HepG2 (cell line): ENCODE measurements at regions not wholly inside any gene's neighbourhood (a gene's known extent, or its start where the extent isn't known, plus 50 kb on each side); places are given as distances from the start of the nearest gene placed in this dataset.

Experiments
- ATAC-seq: fragments of 200-7000 bp; cut with Tn5 transposase; 3 replicates; pipeline ENCODE4 v1.9.1; 2020; ENCODE audit warnings: mild to moderate bottlenecking, moderate library complexity
- BruUV-seq: library from RNA; stranded (reverse); fragments of 400-500 nt; replicated peaks from 2 replicates; lab custom pipeline; 2021; lab: Mats Ljungman, UMichigan
- CTCF ChIA-PET: fragments of 300-600 bp; formaldehyde crosslinking; extraction: SDS; loops from one replicate; lab custom pipeline; 2021; ENCODE audit warnings: low total read pairs, inconsistent platforms, low intra/inter-chr PET ratio; lab: Yijun Ruan, JAX
- POLR2A ChIA-PET: fragments of 350-600 bp; sonication (Branson Sonifier 250); formaldehyde crosslinking; loops from one replicate; lab custom pipeline; 2020; ENCODE audit warnings: antibody characterized with exemption, inconsistent platforms; lab: Yijun Ruan, JAX
- DNase-seq: peaks from one replicate; pipeline ENCODE4 v3.0.0-alpha.2; 2015; ENCODE audit warnings: low spot score
- FAIRE-seq: peaks from 3 replicates; lab custom pipeline; 2011; peaks lifted over from hg19 to GRCh38; lab: Jason Lieb, UNC
- H2AFZ ChIP-seq: one replicate; pipeline ENCODE4 v1.6.1; 2011; ENCODE audit warnings: low read length, inconsistent platforms
- H3K27ac ChIP-seq: fragments of 300-600 bp; 3 replicates; pipeline ENCODE4 v1.8.0; 2011; ENCODE audit warnings: mixed run types, mild to moderate bottlenecking, mixed read lengths, low read length, inconsistent platforms; ENCODE audit not compliant: insufficient read depth; ENCODE audit errors: extremely low read length
- H3K27me3 ChIP-seq, 2 experiments: fragments of 200-600 bp in 1 of 2; 2 replicates in 1 of 2; 3 replicates in 1 of 2; pipeline versions ENCODE4 v1.6.0 to v1.8.0; 2011; ENCODE audit warnings: low read length in 2 of 2, mild to moderate bottlenecking in 2 of 2, moderate library complexity in 2 of 2, inconsistent platforms in 1 of 2; ENCODE audit not compliant: insufficient read depth in 2 of 2, control insufficient read depth in 1 of 2
- H3K36me3 ChIP-seq, 2 experiments: fragments of 200-600 bp in 1 of 2; replicated peaks in 1 of 2; 2 replicates in 1 of 2; 3 replicates in 1 of 2; pipeline versions ENCODE4 v1.5.1 to v1.8.0; 2011; ENCODE audit warnings: low read length in 2 of 2, inconsistent platforms in 1 of 2; ENCODE audit not compliant: insufficient read depth in 2 of 2, control insufficient read depth in 1 of 2
- H3K4me1 ChIP-seq: 2 replicates; pipeline ENCODE4 v1.5.1; 2012; ENCODE audit warnings: low read length, inconsistent platforms; ENCODE audit not compliant: insufficient read depth
- H3K4me2 ChIP-seq: 2 replicates; pipeline ENCODE4 v1.6.0; 2011; ENCODE audit warnings: low read depth, low read length, inconsistent platforms
- H3K4me3 ChIP-seq, 3 experiments: fragments of 200-600 bp in 1 of 3; sonication (generic), shearing (Covaris generic) in 1 of 3; replicated peaks in 1 of 3; 2 replicates each; pipeline ENCODE4 v1.5.1; 2011 to 2016; ENCODE audit warnings: low read length in 3 of 3, inconsistent platforms in 2 of 3, low read depth in 2 of 3, mild to moderate bottlenecking in 2 of 3, control low read depth in 1 of 3, mixed read lengths in 1 of 3; ENCODE audit not compliant: insufficient read depth in 1 of 3
- H3K79me2 ChIP-seq: one replicate; pipeline ENCODE4 v1.6.1; 2011; ENCODE audit warnings: low read length, inconsistent platforms; ENCODE audit not compliant: insufficient read depth
- H3K9ac ChIP-seq: 2 replicates; pipeline ENCODE4 v1.6.0; 2011; ENCODE audit warnings: mild to moderate bottlenecking, low read depth, low read length, inconsistent platforms; ENCODE audit not compliant: insufficient read depth
- H3K9me3 ChIP-seq: 2 replicates; pipeline ENCODE4 v1.5.1; 2012; ENCODE audit warnings: mild to moderate bottlenecking, low read length
- H4K20me1 ChIP-seq: 2 replicates; pipeline ENCODE4 v1.6.0; 2011; ENCODE audit warnings: inconsistent platforms, mild to moderate bottlenecking, low read length, moderate library complexity; ENCODE audit not compliant: insufficient read depth
- GTF2F1 ChIP-seq: fragments of 150-350 bp; IDR thresholded peaks from 2 replicates; pipeline ENCODE4 v1.6.1; 2014; ENCODE audit warnings: low read length
- PHF8 ChIP-seq: sonication (generic); formaldehyde crosslinking; IDR thresholded peaks from 2 replicates; pipeline ENCODE4 v1.5.0; 2020; ENCODE audit warnings: missing genetic modification reagents
- PPARG ChIP-seq: conservative IDR thresholded peaks from 2 replicates; pipeline ENCODE4 v1.6.1; 2016; ENCODE audit warnings: missing biosample characterization, missing genetic modification reagents
- RAD51 ChIP-seq: fragments of 450-650 bp; IDR thresholded peaks from 2 replicates; pipeline ENCODE4 v1.6.1; 2016; ENCODE audit warnings: borderline replicate concordance
- TEAD2 ChIP-seq: sonication (generic); formaldehyde crosslinking; IDR thresholded peaks from 2 replicates; pipeline ENCODE4 v1.9.0; 2021; ENCODE audit warnings: missing genetic modification reagents
- XBP1 ChIP-seq: sonication (generic); formaldehyde crosslinking; IDR thresholded peaks from 2 replicates; pipeline ENCODE4 v1.5.0; 2020; ENCODE audit warnings: missing genetic modification reagents
- ZNF484 ChIP-seq: sonication (generic); formaldehyde crosslinking; IDR thresholded peaks from 2 replicates; pipeline ENCODE4 v1.5.1; 2020; ENCODE audit warnings: mild to moderate bottlenecking, low read depth, missing genetic modification reagents, borderline replicate concordance
- ZSCAN9 ChIP-seq: IDR thresholded peaks from 2 replicates; pipeline ENCODE4 v1.6.1; 2016; ENCODE audit warnings: borderline replicate concordance
- WGBS: methylation state at CpG from one replicate; pipeline ENCODE4 v1.1.6; 2017; ENCODE audit warnings: low lambda C conversion rate; 5-methylcytosine and 5-hydroxymethylcytosine counted together
- in situ Hi-C: cut with HindIII; loops from 2 replicates; pipeline ENCODE4 v1.10.0; 2017; ENCODE audit warnings: low pct_unique_long_range_greater_than_20kb; ENCODE audit not compliant: extremely low pct_ligation_motif_present
- intact Hi-C: fragments of 100-400 bp; cut with micrococcal nuclease; formaldehyde crosslinking; loops from one replicate; pipeline ENCODE4 v1.10.0; 2022; ENCODE audit not compliant: unreplicated experiment
- TF ChIP-seq, protein P1 (sequence below): sonication (generic); formaldehyde crosslinking; IDR thresholded peaks from 2 replicates; pipeline ENCODE4 v1.8.0; 2022; ENCODE audit warnings: missing genetic modification reagents, mild to moderate bottlenecking, inconsistent platforms, borderline replicate concordance
- TF ChIP-seq, protein P2 (sequence below): sonication (generic); formaldehyde crosslinking; conservative IDR thresholded peaks from 2 replicates; pipeline ENCODE4 v1.8.0; 2022; ENCODE audit warnings: missing genetic modification reagents
- TF ChIP-seq, protein P3 (sequence below): sonication (generic); formaldehyde crosslinking; IDR thresholded peaks from 2 replicates; pipeline ENCODE4 v1.8.0; 2022; ENCODE audit warnings: missing genetic modification reagents, mild to moderate bottlenecking, borderline replicate concordance

DNA sequence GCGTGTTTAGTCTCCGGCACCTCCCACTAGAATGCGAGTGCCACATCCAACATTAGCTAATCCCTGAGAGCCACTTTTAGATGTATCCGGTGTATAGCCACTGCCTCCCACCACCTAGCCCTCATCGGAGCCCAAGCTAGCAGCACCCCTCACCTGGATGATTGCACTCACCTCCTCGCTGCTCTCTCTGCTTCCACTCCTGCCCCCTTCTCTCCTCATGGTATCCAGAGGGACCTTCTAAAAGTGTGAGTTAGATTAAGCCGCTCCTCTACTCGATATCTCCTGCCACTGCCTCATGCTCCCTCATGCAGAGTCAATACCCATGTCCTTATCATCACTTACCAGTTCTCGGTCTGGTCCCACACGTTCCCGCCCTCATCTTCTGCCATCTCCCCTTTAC, 125.3 kb downstream of the RAB11FIP2 start:
- Histone ChIP-seq H3K79me2 (no peaks in the 10 kb centered on the region), H3K27me3 (no peaks in the 10 kb centered on the region; a peak in 2 of 5 replicates), H2AFZ (no peak overlapping the region), H3K4me2 (no peak overlapping the region), H3K4me1 (no peaks in the 10 kb centered on the region), H3K36me3 (no peaks in the 10 kb centered on the region), H3K9ac (no peak overlapping the region), H3K4me3 (no peak overlapping the region), H3K27ac (no peak overlapping the region), H3K9me3 (no peaks in the 10 kb centered on the region), H4K20me1 (no peaks in the 10 kb centered on the region)
- TF ChIP-seq ZNF484 (CRISPR knock-in tag) (no peak), ZSCAN9 (CRISPR knock-in tag) (no peak), TEAD2 (CRISPR knock-in tag) (no peak), RAD51 (no peak), PHF8 (no peak), XBP1 (CRISPR knock-in tag) (no peak), PPARG (CRISPR knock-in tag) (no peak), GTF2F1 (no peak)
- TF ChIP-seq, protein P1, sequence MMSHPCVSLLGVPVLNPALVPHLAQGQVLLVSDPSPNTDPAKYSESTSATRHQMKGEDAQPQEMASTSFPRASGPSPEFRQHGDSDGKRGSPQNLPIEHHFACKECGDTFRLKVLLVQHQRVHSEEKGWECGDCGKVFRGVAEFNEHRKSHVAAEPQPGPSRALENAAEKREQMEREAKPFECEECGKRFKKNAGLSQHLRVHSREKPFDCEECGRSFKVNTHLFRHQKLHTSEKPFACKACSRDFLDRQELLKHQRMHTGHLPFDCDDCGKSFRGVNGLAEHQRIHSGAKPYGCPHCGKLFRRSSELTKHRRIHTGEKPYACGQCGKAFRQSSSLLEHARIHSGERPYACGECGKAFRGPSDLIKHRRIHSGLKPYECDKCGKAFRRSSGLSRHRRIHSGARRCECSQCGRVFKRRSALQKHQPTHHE (CRISPR knock-in tag): no peak
- TF ChIP-seq, protein P2, sequence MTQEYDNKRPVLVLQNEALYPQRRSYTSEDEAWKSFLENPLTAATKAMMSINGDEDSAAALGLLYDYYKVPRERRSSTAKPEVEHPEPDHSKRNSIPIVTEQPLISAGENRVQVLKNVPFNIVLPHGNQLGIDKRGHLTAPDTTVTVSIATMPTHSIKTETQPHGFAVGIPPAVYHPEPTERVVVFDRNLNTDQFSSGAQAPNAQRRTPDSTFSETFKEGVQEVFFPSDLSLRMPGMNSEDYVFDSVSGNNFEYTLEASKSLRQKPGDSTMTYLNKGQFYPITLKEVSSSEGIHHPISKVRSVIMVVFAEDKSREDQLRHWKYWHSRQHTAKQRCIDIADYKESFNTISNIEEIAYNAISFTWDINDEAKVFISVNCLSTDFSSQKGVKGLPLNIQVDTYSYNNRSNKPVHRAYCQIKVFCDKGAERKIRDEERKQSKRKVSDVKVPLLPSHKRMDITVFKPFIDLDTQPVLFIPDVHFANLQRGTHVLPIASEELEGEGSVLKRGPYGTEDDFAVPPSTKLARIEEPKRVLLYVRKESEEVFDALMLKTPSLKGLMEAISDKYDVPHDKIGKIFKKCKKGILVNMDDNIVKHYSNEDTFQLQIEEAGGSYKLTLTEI (CRISPR knock-in tag): no peak
- TF ChIP-seq, protein P3, sequence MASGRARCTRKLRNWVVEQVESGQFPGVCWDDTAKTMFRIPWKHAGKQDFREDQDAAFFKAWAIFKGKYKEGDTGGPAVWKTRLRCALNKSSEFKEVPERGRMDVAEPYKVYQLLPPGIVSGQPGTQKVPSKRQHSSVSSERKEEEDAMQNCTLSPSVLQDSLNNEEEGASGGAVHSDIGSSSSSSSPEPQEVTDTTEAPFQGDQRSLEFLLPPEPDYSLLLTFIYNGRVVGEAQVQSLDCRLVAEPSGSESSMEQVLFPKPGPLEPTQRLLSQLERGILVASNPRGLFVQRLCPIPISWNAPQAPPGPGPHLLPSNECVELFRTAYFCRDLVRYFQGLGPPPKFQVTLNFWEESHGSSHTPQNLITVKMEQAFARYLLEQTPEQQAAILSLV (CRISPR knock-in tag): no peak
- no TSS peak for BruUV-seq
- intact Hi-C loops: no loop called here
- no peak for ATAC-seq
- CTCF ChIA-PET: no interaction called here
- in situ Hi-C loops: no loop called here
- no peak for DNase-seq
- FAIRE-seq: no peak
- 6% methylated on average over 11 of the region's 11 CpGs for WGBS
- POLR2A ChIA-PET: no interaction called here
